ENCODE measurements at regions not wholly inside any gene's neighbourhood (a gene's known extent, or its start where the extent isn't known, plus 50 kb on each side); places are given as distances from the start of the nearest gene placed in this dataset.

- Histone ChIP-seq H3K9me3 (ENCODE audit: low read length) (no peaks in the 10 kb centered on the region), H3K9ac (ENCODE audit: low read length) (no peak overlapping the region), H3K9me2 (ENCODE audit: low read depth, low read length) (no peaks in the 10 kb centered on the region), H3K27me3 (ENCODE audit: insufficient read depth, low read length) (no peaks in the 10 kb centered on the region), H3K4me3 (ENCODE audit: low read depth, low read length, poor library complexity, severe bottlenecking) (no peak overlapping the region), H3F3A (ENCODE audit: insufficient read depth, low read length) (no peaks in the 10 kb centered on the region), H3K79me2 (ENCODE audit: insufficient read depth, low read length) (no peaks in the 10 kb centered on the region), H3K4me2 (ENCODE audit: low read length) (no peak overlapping the region), H3K27ac (ENCODE audit: low read depth, low read length, poor library complexity, severe bottlenecking) (no peak overlapping the region), H4K20me1 (ENCODE audit: insufficient read depth, low read length) (no peaks in the 10 kb centered on the region), H3K36me3 (ENCODE audit: insufficient read depth, low read length) (no peaks in the 10 kb centered on the region), H3K4me1 (ENCODE audit: insufficient read depth, low read length, severe bottlenecking) (no peaks in the 10 kb centered on the region), H2AFZ (ENCODE audit: low read length) (no peak overlapping the region)
- TF ChIP-seq EZH2 (IDR thresholded peaks at IDR 0.05; ENCODE audit: borderline replicate concordance, low read length), result no peak
- TF ChIP-seq CTCF (IDR thresholded peaks at IDR 0.05; ENCODE audit: low read length), result no peak
Observed at GRCh38 chr1:55536545-55536865, 321.3 kb upstream of the USP24 start.

- Histone ChIP-seq H3K4me1 (ENCODE audit: insufficient read depth, low read length, severe bottlenecking) (no peaks in the 10 kb centered on the region), H3K4me3 (ENCODE audit: low read depth, low read length, poor library complexity, severe bottlenecking) (no peak overlapping the region), H3K9me3 (ENCODE audit: low read length) (no peaks in the 10 kb centered on the region), H4K20me1 (ENCODE audit: insufficient read depth, low read length) (no peaks in the 10 kb centered on the region), H3K9ac (ENCODE audit: low read length) (no peak overlapping the region), H3K36me3 (ENCODE audit: insufficient read depth, low read length) (no peaks in the 10 kb centered on the region), H3K9me2 (ENCODE audit: low read depth, low read length) (no peaks in the 10 kb centered on the region), H3K79me2 (ENCODE audit: insufficient read depth, low read length) (no peaks in the 10 kb centered on the region), H3F3A (ENCODE audit: insufficient read depth, low read length) (no peaks in the 10 kb centered on the region), H3K27ac (ENCODE audit: low read depth, low read length, poor library complexity, severe bottlenecking) (no peak overlapping the region), H3K27me3 (ENCODE audit: insufficient read depth, low read length) (no peaks in the 10 kb centered on the region), H2AFZ (ENCODE audit: low read length) (no peak overlapping the region), H3K4me2 (ENCODE audit: low read length) (no peak overlapping the region)
- TF ChIP-seq EZH2 (IDR thresholded peaks at IDR 0.05; ENCODE audit: borderline replicate concordance, low read length) (no peak), CTCF (IDR thresholded peaks at IDR 0.05; ENCODE audit: low read length) (no peak)
Observed at GRCh38 chr1:55535724-55536544, 320.8 kb upstream of the USP24 start.

- Histone ChIP-seq H2AFZ (ENCODE audit: low read length) (no peak overlapping the region), H3F3A (ENCODE audit: insufficient read depth, low read length) (no peaks in the 10 kb centered on the region), H3K9ac (ENCODE audit: low read length) (no peak overlapping the region), H3K4me1 (ENCODE audit: insufficient read depth, low read length, severe bottlenecking) (no peaks in the 10 kb centered on the region), H3K9me2 (ENCODE audit: low read depth, low read length) (no peaks in the 10 kb centered on the region), H3K36me3 (ENCODE audit: insufficient read depth, low read length) (no peaks in the 10 kb centered on the region), H3K27me3 (ENCODE audit: insufficient read depth, low read length) (no peaks in the 10 kb centered on the region), H3K4me3 (ENCODE audit: low read depth, low read length, poor library complexity, severe bottlenecking) (no peak overlapping the region), H4K20me1 (ENCODE audit: insufficient read depth, low read length) (no peaks in the 10 kb centered on the region), H3K79me2 (ENCODE audit: insufficient read depth, low read length) (no peaks in the 10 kb centered on the region), H3K4me2 (ENCODE audit: low read length) (no peak overlapping the region), H3K9me3 (ENCODE audit: low read length) (no peaks in the 10 kb centered on the region), H3K27ac (ENCODE audit: low read depth, low read length, poor library complexity, severe bottlenecking) (no peak overlapping the region)
- TF ChIP-seq CTCF (IDR thresholded peaks at IDR 0.05; ENCODE audit: low read length), result no peak
- TF ChIP-seq EZH2 (IDR thresholded peaks at IDR 0.05; ENCODE audit: borderline replicate concordance, low read length), result no peak
Observed at GRCh38 chr1:55534565-55535121, 319.5 kb upstream of the USP24 start.
